ENCODE measurements at regions not wholly inside any gene's neighbourhood (a gene's known extent, or its start where the extent isn't known, plus 50 kb on each side); places are given as distances from the start of the nearest gene placed in this dataset.
"Not testable (repeated sequence)": the region's sequence is repeated elsewhere in the genome, so short reads cannot be mapped to it uniquely, and the experiment has no call there.

DNA sequence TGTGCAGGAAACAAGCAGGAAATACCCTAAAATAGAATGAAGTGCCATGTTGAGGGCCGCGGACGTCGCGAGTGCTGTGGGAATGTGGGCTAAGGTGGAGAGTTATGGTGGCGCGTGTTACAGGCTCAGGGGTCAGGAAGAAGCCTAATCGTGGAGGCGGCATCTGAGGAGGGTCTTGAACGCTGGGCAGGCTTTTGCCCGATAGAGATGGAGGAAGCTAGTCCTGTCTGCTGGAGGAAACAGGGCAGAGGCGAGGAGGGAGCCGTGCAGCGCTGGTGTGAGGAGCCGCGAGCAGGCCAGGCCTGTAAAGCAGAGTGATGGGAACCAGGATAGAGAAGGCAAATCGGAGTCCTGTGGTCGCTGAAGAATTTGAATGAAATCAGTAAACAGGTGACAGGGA is 1759.8 kb upstream of the DEFB115 start:
- TF ChIP-seq, protein P1, sequence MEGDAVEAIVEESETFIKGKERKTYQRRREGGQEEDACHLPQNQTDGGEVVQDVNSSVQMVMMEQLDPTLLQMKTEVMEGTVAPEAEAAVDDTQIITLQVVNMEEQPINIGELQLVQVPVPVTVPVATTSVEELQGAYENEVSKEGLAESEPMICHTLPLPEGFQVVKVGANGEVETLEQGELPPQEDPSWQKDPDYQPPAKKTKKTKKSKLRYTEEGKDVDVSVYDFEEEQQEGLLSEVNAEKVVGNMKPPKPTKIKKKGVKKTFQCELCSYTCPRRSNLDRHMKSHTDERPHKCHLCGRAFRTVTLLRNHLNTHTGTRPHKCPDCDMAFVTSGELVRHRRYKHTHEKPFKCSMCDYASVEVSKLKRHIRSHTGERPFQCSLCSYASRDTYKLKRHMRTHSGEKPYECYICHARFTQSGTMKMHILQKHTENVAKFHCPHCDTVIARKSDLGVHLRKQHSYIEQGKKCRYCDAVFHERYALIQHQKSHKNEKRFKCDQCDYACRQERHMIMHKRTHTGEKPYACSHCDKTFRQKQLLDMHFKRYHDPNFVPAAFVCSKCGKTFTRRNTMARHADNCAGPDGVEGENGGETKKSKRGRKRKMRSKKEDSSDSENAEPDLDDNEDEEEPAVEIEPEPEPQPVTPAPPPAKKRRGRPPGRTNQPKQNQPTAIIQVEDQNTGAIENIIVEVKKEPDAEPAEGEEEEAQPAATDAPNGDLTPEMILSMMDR (IDR thresholded peaks at IDR 0.05): not testable (repeated sequence)
- not testable (repeated sequence) for TF ChIP-seq ZFX (IDR thresholded peaks at IDR 0.05; ENCODE audit: borderline replicate concordance)
